SK-N-SH (cell line): ENCODE measurements at regions not wholly inside any gene's neighbourhood (a gene's known extent, or its start where the extent isn't known, plus 50 kb on each side); places are given as distances from the start of the nearest gene placed in this dataset.

Experiments
- CHD2 ChIP-seq: fragments of 150-350 bp; IDR thresholded peaks from 2 replicates; pipeline ENCODE4 v1.6.1; 2018; ENCODE audit warnings: low read length; ENCODE audit not compliant: partially characterized antibody
- CTCF ChIP-seq: fragments of 200-600 bp; sonication (generic); IDR thresholded peaks from 2 replicates; pipeline ENCODE4 v1.6.1; 2017; ENCODE audit warnings: antibody characterized with exemption, mild to moderate bottlenecking, moderate library complexity
- EZH2phosphoT487 ChIP-seq: fragments of 200-600 bp; sonication (generic); IDR thresholded peaks from 2 replicates; pipeline ENCODE4 v1.6.1; 2017; ENCODE audit warnings: low read depth, mixed run types, mild to moderate bottlenecking, antibody characterized with exemption, moderate library complexity, borderline replicate concordance
- FOXJ3 ChIP-seq: sonication (generic); formaldehyde crosslinking; IDR thresholded peaks from 2 replicates; pipeline ENCODE4 v1.5.1; 2020; ENCODE audit warnings: mild to moderate bottlenecking, missing genetic modification reagents
- GABPA ChIP-seq: IDR thresholded peaks from 2 replicates; pipeline ENCODE4 v1.4.0; 2012; ENCODE audit warnings: low read depth, mild to moderate bottlenecking
- JUND ChIP-seq: IDR thresholded peaks from 2 replicates; pipeline ENCODE4 v1.4.0; 2012
- MAX ChIP-seq: IDR thresholded peaks from 2 replicates; pipeline ENCODE4 v1.4.0; 2012; ENCODE audit warnings: low read depth
- POLR2AphosphoS5 ChIP-seq: IDR thresholded peaks from 2 replicates; pipeline ENCODE4 v1.6.1; 2012; ENCODE audit warnings: low read depth, low read length
- REST ChIP-seq: IDR thresholded peaks from 2 replicates; pipeline ENCODE4 v1.6.1; 2012; ENCODE audit warnings: mild to moderate bottlenecking, low read depth, low read length, moderate library complexity
- RXRA ChIP-seq: IDR thresholded peaks from 2 replicates; pipeline ENCODE4 v1.4.0; 2012; ENCODE audit warnings: low read depth, mild to moderate bottlenecking, borderline replicate concordance
- TAF1 ChIP-seq: IDR thresholded peaks from 2 replicates; pipeline ENCODE4 v1.6.1; 2012; ENCODE audit warnings: low read depth, mild to moderate bottlenecking, low read length, moderate library complexity, borderline replicate concordance

- TF ChIP-seq POLR2AphosphoS5: no peak
- TF ChIP-seq CTCF: no peak
- no peak for TF ChIP-seq REST
- TF ChIP-seq RXRA: no peak
- TF ChIP-seq CHD2: no peak
- TF ChIP-seq GABPA: no peak
- TF ChIP-seq TAF1: no peak
- no peak for TF ChIP-seq MAX
- no peak for TF ChIP-seq EZH2phosphoT487
- TF ChIP-seq FOXJ3 (CRISPR knock-in tag): no peak
- TF ChIP-seq JUND: no peak
Measured at GRCh38 chr3:193793123-193793522, 200.1 kb downstream of the OPA1 start.
